RWPE1 (cell line): ENCODE measurements at regions not wholly inside any gene's neighbourhood (a gene's known extent, or its start where the extent isn't known, plus 50 kb on each side); places are given as distances from the start of the nearest gene placed in this dataset.
A peak's percentile ranks its signal among the peaks of the same experiment; 100 is the strongest.

Source experiments
- CTCF ChIA-PET: fragments of 350-600 bp; sonication (Branson Sonifier 250); formaldehyde crosslinking; extraction: SDS; loops from one replicate; lab custom pipeline; 2021; lab: Yijun Ruan, JAX
- POLR2A ChIA-PET: fragments of 400-600 bp; formaldehyde crosslinking; extraction: SDS; loops from one replicate; lab custom pipeline; 2020; ENCODE audit warnings: antibody characterized with exemption; ENCODE audit not compliant: low non-redundant PET; lab: Yijun Ruan, JAX
- DNase-seq: peaks from one replicate; pipeline ENCODE4 v3.0.0; 2012; ENCODE audit warnings: low spot score
- H3K27ac ChIP-seq: fragments of 450-650 bp; 2 replicates; pipeline ENCODE4 v1.5.1; 2017
- TF ChIP-seq, protein P1 (sequence below): fragments of 450-650 bp; conservative IDR thresholded peaks from 2 replicates; pipeline ENCODE4 v1.5.1; 2017; ENCODE audit warnings: low read depth, mild to moderate bottlenecking

GRCh38 chr11:127931803-127932202 is 655.6 kb downstream of the ETS1 start:
- DNase-seq, result no peak
- POLR2A ChIA-PET, result no interaction called here
- TF ChIP-seq, protein P1, sequence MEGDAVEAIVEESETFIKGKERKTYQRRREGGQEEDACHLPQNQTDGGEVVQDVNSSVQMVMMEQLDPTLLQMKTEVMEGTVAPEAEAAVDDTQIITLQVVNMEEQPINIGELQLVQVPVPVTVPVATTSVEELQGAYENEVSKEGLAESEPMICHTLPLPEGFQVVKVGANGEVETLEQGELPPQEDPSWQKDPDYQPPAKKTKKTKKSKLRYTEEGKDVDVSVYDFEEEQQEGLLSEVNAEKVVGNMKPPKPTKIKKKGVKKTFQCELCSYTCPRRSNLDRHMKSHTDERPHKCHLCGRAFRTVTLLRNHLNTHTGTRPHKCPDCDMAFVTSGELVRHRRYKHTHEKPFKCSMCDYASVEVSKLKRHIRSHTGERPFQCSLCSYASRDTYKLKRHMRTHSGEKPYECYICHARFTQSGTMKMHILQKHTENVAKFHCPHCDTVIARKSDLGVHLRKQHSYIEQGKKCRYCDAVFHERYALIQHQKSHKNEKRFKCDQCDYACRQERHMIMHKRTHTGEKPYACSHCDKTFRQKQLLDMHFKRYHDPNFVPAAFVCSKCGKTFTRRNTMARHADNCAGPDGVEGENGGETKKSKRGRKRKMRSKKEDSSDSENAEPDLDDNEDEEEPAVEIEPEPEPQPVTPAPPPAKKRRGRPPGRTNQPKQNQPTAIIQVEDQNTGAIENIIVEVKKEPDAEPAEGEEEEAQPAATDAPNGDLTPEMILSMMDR, result no peak
- CTCF ChIA-PET, result no interaction called here
- no peak overlapping the region for H3K27ac ChIP-seq

DNA sequence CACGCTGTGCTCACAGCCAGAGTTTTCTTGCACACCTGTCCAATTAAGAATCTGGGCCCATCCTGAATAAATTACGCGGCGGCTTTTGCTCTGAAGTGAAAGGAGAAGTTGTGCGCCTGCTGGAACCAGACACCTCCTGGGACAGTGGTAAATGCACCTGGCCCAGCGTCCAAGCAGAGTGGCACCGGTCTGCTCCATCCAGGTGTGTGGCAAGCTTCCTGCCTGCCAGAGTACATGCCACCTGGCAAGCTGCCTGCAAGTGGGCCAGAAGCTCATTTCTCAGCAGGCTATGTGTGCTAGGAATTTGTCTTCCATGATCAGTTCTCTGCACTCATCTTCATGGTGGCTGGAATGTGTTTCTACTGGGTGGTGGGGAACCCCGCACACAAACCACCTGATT is 660.6 kb downstream of the ETS1 start:
- H3K27ac ChIP-seq, result no peak overlapping the region
- DNase-seq, result no peak
- POLR2A ChIA-PET, result no interaction called here
- CTCF ChIA-PET, result no interaction called here
- TF ChIP-seq, protein P1, result no peak

GRCh38 chr11:127925475-127925874 is 661.9 kb downstream of the ETS1 start:
- TF ChIP-seq, protein P1, result no peak
- no peak overlapping the region for H3K27ac ChIP-seq
- POLR2A ChIA-PET, result no interaction called here
- CTCF ChIA-PET, result interaction anchor here (0.6 kb wide), 1 partner anchor 19 kb away, joined by 3 read pairs; no protein-coding TSS in a partner anchor
- DNase-seq, result no peak

DNA sequence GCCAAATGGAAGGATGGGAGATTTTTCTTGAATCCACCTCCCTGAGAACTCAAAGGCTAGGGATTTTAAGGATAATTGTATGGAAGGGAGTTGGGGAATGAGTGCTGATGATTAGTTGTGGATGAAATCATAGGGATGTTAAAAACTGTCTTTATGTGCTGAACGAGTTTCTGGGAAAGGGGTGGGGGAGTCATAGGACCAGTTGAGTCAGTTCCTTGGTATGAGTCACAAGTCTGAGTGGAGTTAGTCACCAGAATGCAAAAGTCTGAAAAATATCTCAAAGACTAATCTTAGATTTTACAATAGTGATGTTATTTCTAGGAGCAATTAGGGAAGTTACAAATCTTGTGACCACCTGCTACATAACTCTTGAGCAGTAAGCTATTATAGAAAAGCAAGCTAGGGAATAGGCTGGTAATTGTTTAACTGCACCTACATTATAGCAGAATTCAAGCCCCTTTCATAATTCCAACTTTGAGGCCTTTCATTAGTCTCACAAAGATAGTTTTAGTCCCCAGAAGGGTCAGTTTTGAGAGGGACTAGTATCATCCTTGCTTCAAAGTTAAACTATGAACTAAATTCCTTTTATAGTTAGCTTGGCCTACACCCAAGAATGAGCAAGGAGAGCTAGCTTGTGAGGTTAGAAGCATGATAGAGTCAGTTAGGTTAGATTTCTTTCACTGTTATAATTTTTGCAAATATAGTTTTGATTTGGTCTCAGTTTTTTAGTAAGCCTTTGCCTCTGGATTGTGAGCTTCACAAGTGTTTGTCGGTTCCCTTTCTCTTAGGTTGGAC is 668.0 kb downstream of the ETS1 start:
- TF ChIP-seq, protein P1, result no peak
- DNase-seq, result peak; percentile 49
- CTCF ChIA-PET, result interaction anchor here (0.6 kb wide), 1 partner anchor 9 kb away, joined by 3 read pairs; no protein-coding TSS in a partner anchor
- H3K27ac ChIP-seq, result no peak overlapping the region
- POLR2A ChIA-PET, result no interaction called here

GRCh38 chr11:127902382-127902781 is 685.0 kb downstream of the ETS1 start:
- DNase-seq, result no peak
- POLR2A ChIA-PET, result no interaction called here

More at GRCh38 chr11:127902382-127902781, 685.0 kb downstream of the ETS1 start:
- no peak overlapping the region for H3K27ac ChIP-seq
- TF ChIP-seq, protein P1, result no peak
- CTCF ChIA-PET, result interaction anchor here (0.7 kb wide), 1 partner anchor 269 kb away, joined by 6 read pairs; no protein-coding TSS in a partner anchor
